ENCODE measurements at regions not wholly inside any gene's neighbourhood (a gene's known extent, or its start where the extent isn't known, plus 50 kb on each side); places are given as distances from the start of the nearest gene placed in this dataset.
A peak's percentile ranks its signal among the peaks of the same experiment; 100 is the strongest.

- DNase-seq, result no peak
These were observed 104.0 kb downstream of the NUDT12 start for GRCh38 chr5:103458497-103459040.

- DNase-seq, result no peak
These were observed 106.1 kb downstream of the NUDT12 start for GRCh38 chr5:103456476-103456875.

GRCh38 chr5:103455796-103456195 is 106.8 kb downstream of the NUDT12 start:
- DNase-seq, result no peak

- DNase-seq, result no peak
These were observed 107.8 kb downstream of the NUDT12 start for GRCh38 chr5:103454770-103455169.

DNA sequence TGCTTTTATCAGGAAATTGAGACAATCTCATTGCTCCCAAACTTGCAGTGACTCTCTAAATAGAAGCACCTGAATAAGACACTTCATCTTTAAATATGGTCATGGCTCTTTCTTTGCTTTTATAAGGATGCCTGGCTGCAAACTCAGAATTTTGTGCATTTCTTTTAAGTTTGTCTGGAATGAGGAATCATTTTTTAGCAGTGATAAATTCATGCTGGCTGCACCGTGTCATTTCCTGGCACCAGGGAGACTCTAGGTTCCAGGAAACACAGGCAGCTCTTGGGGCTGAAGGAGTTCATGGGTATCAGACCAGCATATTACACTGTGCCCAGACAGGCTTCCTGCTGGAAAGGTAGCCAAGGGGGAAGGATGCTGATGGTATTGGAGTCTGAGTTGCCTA is 109.9 kb downstream of the NUDT12 start:
- DNase-seq, result no peak

DNA sequence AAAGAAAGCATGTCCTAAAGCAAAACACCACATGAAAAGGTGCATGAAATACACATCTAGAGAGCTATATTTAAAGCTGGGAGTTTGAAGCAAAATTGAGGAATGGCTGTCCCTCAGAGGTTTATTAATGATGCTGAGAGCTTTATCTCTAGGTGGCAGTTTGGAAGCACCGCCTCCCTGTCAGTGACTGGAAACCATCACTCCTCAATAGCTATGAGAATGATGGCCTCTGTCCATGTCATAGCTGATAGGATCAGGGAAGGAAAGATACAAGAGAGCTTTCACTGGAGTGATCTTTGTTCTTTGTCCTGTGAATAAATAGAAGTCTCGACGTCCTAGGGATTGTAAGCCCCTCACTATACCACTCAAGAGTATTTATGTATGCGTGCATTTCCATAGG is 110.5 kb downstream of the NUDT12 start:
- DNase-seq, result no peak

GRCh38 chr5:103451261-103451660 is 111.3 kb downstream of the NUDT12 start:
- DNase-seq, result no peak

DNA sequence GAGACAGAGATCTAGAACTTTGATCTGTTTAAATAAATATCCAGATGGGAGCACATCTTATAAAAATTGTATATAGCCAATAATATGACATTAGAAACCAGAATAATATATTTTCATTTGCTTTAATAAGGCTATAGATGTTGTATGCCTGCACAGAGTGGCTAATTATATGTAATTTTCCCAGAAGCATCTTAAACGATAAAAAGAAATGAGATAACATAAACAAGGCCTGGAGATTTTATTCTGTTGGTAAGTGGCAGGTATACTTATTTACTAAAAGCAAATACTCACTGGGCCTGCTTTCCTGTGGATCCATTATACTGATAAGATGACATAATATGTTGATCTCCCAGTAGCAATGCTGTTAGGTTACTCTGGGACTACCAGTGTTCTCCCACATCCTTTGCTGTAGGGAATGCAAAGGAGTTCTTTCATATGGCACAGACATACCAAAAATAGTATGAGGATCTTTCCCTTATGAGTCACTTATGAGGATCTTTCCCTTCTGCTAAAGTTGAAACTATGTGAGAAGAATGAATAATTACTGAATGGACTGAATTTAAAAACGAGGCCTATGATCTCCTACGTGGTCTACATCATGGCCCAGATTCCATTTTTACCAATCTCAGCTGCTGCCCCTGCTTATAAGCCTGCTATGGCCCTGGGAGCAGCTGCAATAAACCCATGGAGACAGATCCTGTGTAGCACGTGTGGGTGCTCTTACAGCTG is 112.1 kb downstream of the NUDT12 start:
- DNase-seq, result peak; percentile 27

DNA sequence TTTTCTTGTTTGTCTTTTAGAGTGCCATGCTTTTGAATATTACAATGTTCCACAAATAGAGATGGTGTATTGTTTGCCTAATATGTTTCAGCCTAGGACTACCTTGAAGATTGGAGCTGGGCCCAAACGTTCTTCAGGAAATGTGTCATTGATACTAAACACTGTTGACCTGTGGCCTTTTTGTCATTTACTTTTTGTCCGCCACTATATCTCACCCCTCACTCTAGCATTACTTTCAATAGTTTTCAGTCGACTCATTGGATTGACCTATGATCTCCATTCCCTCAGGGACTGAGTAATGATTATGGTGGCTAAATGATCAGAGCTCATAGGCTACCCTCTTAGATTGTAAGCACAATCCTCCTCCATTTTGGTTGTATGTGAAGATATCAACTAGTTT is 115.8 kb downstream of the NUDT12 start:
- DNase-seq, result no peak

DNA sequence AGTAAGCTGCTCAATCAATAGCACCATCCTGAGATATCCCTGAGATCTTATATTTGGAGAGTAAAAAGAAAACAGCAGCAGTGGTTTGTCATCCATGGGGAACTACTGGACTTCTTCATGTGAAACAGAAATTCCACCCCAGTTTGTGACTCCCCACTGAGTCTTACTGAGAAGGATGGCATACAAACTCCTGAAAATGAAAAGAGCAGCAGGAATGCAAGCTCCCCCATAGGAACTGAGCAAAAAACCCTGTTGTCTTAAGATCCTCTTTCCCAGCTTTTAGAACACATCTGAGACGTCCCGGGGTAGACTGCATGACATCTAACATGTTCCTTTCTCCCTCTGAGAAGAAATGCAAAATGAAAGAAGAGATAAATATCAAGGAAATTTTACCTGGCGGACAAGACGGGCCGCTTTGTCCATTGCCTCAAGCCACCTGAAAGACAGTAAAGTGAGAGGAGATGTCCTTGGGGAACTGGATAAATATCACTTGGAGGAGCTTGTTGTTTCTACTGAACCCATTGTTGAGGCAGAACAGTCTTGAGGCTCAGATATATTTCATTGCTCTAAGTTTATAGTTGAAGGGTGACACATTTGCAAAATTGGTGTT is 117.1 kb downstream of the NUDT12 start:
- no peak for DNase-seq

DNA sequence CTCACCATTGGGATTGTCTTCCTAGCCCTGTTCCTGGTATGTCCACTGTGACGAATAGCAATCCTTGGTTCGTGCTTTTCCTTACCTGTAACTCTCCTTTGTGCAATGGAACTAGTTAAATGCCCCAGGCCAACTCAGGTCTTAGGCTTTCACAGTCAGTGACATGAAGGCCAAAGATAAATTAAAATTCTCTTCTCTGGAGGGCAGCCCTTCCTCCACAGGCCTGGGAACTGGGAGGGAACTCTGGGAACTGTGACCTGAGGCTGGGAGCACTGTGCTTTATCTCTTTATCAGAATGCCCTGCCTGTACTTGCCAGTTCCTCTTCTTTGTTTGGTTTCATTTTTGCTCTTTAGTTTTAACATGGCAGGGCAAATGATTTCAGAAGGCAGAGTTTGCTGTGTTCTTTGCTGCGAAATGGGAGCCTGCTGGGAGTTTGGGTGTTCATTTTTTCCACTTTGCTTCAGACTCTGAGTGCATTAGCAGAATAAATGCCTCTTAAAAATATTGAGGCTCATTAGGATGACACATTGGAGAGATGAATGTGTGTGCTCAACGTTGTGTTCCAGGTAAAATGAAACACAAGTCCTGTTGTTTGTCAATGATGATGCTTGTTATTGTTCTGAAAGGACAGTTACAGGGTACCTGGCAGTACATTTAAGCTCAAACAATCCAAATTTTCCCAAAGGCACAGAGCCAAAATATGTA is 118.1 kb downstream of the NUDT12 start:
- no peak for DNase-seq

DNA sequence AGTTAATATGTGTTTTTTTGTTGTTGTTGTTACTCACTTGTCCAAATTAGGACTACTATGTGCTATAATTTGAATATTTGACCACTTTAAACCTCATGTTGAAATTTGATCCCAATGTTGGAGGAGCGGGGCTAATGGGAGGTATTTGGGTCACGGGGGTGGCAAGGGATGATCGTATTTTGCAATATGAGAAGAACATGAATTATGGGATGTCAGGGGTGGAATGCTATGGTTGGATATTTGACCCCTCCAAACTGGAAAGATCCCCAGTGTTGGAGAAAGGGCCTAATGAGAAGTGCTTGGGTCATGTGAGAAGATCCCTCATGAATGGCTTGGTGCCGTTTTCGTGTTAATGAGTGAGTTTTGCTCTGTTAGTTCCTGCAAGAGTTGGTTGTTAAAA is 119.8 kb downstream of the NUDT12 start:
- no peak for DNase-seq

GRCh38 chr5:103441523-103441922 is 121.1 kb downstream of the NUDT12 start:
- DNase-seq, result no peak

- DNase-seq, result no peak
These were observed 123.6 kb downstream of the NUDT12 start for GRCh38 chr5:103439007-103439406.

DNA sequence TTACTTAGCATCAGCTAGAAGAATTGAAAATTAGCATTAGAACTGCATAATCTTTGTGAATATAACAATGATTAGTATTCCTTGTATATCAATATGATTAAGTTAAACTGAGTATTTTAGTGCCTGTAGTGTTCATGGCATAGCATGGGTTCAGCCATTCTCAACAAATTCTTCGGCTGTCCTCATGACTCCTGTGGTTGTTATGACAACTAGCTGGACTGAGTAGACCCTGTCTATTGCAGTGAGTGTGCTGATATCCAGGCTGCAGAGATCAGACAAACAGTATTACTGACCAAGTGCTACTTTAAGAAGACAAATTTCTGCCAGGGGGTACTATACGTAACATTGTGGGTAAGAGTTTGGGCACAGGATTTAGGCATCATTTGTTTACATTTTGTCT is 125.9 kb downstream of the NUDT12 start:
- no peak for DNase-seq

- DNase-seq, result no peak
These were observed 126.5 kb downstream of the NUDT12 start for GRCh38 chr5:103436112-103436511.

GRCh38 chr5:103435136-103435889 is 127.3 kb downstream of the NUDT12 start:
- DNase-seq, result no peak

DNA sequence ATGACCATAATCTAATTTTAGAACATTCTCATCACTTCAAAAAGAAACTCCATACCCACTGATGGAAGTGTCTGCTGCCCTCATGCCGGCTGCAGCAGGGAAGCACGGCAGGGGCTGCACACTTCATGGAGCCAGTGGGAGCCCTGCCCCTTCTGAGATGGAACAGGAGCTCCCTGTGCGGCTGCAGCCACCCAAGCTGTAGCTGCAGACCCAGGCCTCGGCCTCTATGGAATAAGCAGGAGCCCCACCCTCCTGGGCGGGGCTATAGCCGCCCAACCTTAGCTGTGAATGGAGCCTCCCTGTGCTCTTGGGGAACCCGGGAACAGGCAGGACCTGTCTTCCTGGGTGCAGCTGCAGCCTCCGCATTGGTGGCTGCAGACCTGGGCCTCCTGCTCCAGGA is 128.5 kb downstream of the NUDT12 start:
- no peak for DNase-seq

- no peak for DNase-seq
These were observed 129.4 kb downstream of the NUDT12 start for GRCh38 chr5:103433211-103433610.

DNA sequence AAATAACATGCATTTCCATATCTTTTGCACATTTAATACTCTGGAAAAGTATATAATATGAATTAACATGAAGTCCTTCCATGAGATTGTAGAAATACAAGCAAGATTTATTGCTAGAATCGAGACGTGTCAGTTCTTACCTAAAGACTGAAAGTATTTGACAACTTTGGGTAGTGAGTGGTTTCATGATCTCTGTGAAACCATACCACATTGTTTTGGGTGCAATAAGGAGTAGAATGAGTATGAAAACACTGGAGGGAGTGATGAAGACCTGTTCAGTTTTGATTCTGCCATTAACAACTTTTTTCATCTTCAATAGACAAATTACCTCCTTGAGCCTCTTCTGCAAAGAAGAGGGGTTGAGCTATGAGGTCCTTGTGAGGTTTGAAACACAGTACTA is 133.7 kb downstream of the NUDT12 start:
- DNase-seq, result no peak

- peak; percentile 78 for DNase-seq
These were observed 134.1 kb downstream of the NUDT12 start for GRCh38 chr5:103428411-103428871.

GRCh38 chr5:103427326-103427725 is 135.3 kb downstream of the NUDT12 start:
- no peak for DNase-seq

Measured in NCI-H774 (cell line).